Chondrocyte (in vitro differentiated cells): ENCODE measurements at regions not wholly inside any gene's neighbourhood (a gene's known extent, or its start where the extent isn't known, plus 50 kb on each side); places are given as distances from the start of the nearest gene placed in this dataset.

Experiments used
- DNase-seq: peaks from one replicate; pipeline ENCODE4 v3.0.0; 2021; ENCODE audit warnings: mixed read lengths, low spot score
- H3K27ac Mint-ChIP-seq: one replicate; pipeline ENCODE4 v1.8.0; 2021; ENCODE audit warnings: mild to moderate bottlenecking, moderate library complexity, mixed read lengths; ENCODE audit not compliant: unreplicated experiment
- H3K27me3 Mint-ChIP-seq: 2 replicates; pipeline ENCODE4 v1.8.0; 2021; ENCODE audit warnings: low read depth, mixed read lengths
- H3K36me3 Mint-ChIP-seq: 2 replicates; pipeline ENCODE4 v1.8.0; 2021; ENCODE audit warnings: low read depth, mixed read lengths
- H3K4me1 Mint-ChIP-seq: 2 replicates; pipeline ENCODE4 v1.8.0; 2021; ENCODE audit warnings: low read depth, mild to moderate bottlenecking, mixed read lengths
- H3K4me3 Mint-ChIP-seq: one replicate; pipeline ENCODE4 v1.8.0; 2021; ENCODE audit warnings: mild to moderate bottlenecking, moderate library complexity, mixed read lengths; ENCODE audit not compliant: unreplicated experiment
- H3K9me3 Mint-ChIP-seq: 2 replicates; pipeline ENCODE4 v1.8.0; 2021; ENCODE audit warnings: low read depth, mixed read lengths
- CTCF ChIP-seq: fragments of 200-600 bp; sonication (generic); IDR thresholded peaks from 2 replicates; pipeline ENCODE4 v1.5.0; 2021; ENCODE audit warnings: antibody characterized with exemption, mild to moderate bottlenecking, moderate library complexity

GRCh38 chr22:48031589-48031988 is 1269.1 kb downstream of the TBC1D22A start:
- no peak for TF ChIP-seq CTCF
- Mint-ChIP-seq H3K27ac (no peak overlapping the region), H3K4me1 (no peaks in the 10 kb centered on the region)

GRCh38 chr22:48025096-48025495 is 1262.6 kb downstream of the TBC1D22A start:
- Mint-ChIP-seq H3K27me3 (peaks cover 9% of the 10 kb centered on the region), H3K4me1 (no peaks in the 10 kb centered on the region), H3K4me3 (no peak overlapping the region), H3K27ac (no peak overlapping the region), H3K36me3 (no peaks in the 10 kb centered on the region), H3K9me3 (peaks cover 13% of the 10 kb centered on the region)
- DNase-seq: no peak
- TF ChIP-seq CTCF: no peak

More at GRCh38 chr22:48031589-48031988, 1269.1 kb downstream of the TBC1D22A start:
- Mint-ChIP-seq H3K27me3 (peaks cover 4% of the 10 kb centered on the region), H3K36me3 (no peaks in the 10 kb centered on the region), H3K4me3 (no peak overlapping the region), H3K9me3 (peaks cover 7% of the 10 kb centered on the region)
- no peak for DNase-seq

GRCh38 chr22:48021991-48022401 is 1259.5 kb downstream of the TBC1D22A start:
- peaks cover 3% of the 10 kb centered on the region for H3K36me3 Mint-ChIP-seq
- no peak overlapping the region for H3K4me3 Mint-ChIP-seq
- H3K9me3 Mint-ChIP-seq: peaks cover 26% of the 10 kb centered on the region
- no peaks in the 10 kb centered on the region for H3K4me1 Mint-ChIP-seq
- peaks cover 9% of the 10 kb centered on the region for H3K27me3 Mint-ChIP-seq
- H3K27ac Mint-ChIP-seq: no peak overlapping the region
- no peak for TF ChIP-seq CTCF
- DNase-seq: no peak

GRCh38 chr22:48018346-48018745 is 1255.9 kb downstream of the TBC1D22A start:
- no peak overlapping the region for H3K27ac Mint-ChIP-seq
- peaks cover 11% of the 10 kb centered on the region for H3K27me3 Mint-ChIP-seq
- no peak for TF ChIP-seq CTCF
- H3K36me3 Mint-ChIP-seq: peaks cover 3% of the 10 kb centered on the region
- DNase-seq: no peak
- H3K4me1 Mint-ChIP-seq: no peaks in the 10 kb centered on the region
- no peak overlapping the region for H3K4me3 Mint-ChIP-seq
- peaks cover 24% of the 10 kb centered on the region for H3K9me3 Mint-ChIP-seq

- Mint-ChIP-seq H3K36me3 (peaks cover 3% of the 10 kb centered on the region), H3K4me1 (no peaks in the 10 kb centered on the region), H3K27ac (no peak overlapping the region), H3K27me3 (peaks cover 15% of the 10 kb centered on the region), H3K9me3 (peaks cover 21% of the 10 kb centered on the region), H3K4me3 (no peak overlapping the region)
- DNase-seq: no peak
- no peak for TF ChIP-seq CTCF
Observed at GRCh38 chr22:48015701-48016100, 1253.3 kb downstream of the TBC1D22A start.
